GM12878 (cell line): ENCODE measurements at regions not wholly inside any gene's neighbourhood (a gene's known extent, or its start where the extent isn't known, plus 50 kb on each side); places are given as distances from the start of the nearest gene placed in this dataset.

Source experiments
- ATAC-seq: fragments of 200-7000 bp; cut with Tn5 transposase; 3 replicates; pipeline ENCODE4 v1.9.1; 2020; ENCODE audit warnings: mild to moderate bottlenecking, moderate library complexity
- BruUV-seq: library from RNA; stranded (reverse); fragments of 400-500 nt; replicated peaks from 2 replicates; lab custom pipeline; 2021; lab: Mats Ljungman, UMichigan
- CTCF ChIA-PET: fragments of 300-600 bp; sonication (Branson Sonifier 250); formaldehyde crosslinking; extraction: SDS; loops from one replicate; lab custom pipeline; 2021; ENCODE audit warnings: inconsistent platforms; lab: Yijun Ruan, JAX
- POLR2A ChIA-PET: fragments of 350-600 bp; formaldehyde crosslinking; extraction: SDS; loops from one replicate; lab custom pipeline; 2021; ENCODE audit warnings: inconsistent platforms; lab: Charles Lee
- RAD21 ChIA-PET: fragments of 300-600 bp; sonication (Branson Sonifier 250); formaldehyde crosslinking; loops from one replicate; lab custom pipeline; 2023; ENCODE audit warnings: antibody characterized with exemption; ENCODE audit not compliant: unreplicated experiment; lab: Charles Lee
- SMC1A ChIA-PET: fragments of 300-600 bp; sonication (Branson Sonifier 250); formaldehyde crosslinking; loops from one replicate; lab custom pipeline; 2023; ENCODE audit not compliant: unreplicated experiment, uncharacterized antibody; lab: Charles Lee
- DNase-seq: peaks from one replicate; pipeline ENCODE4 v3.0.0-alpha.2; 2011; ENCODE audit warnings: low read depth, low spot score
- FAIRE-seq: peaks from 3 replicates; lab custom pipeline; 2011; peaks lifted over from hg19 to GRCh38; lab: Jason Lieb, UNC
- H2AFZ ChIP-seq: 2 replicates; pipeline ENCODE4 v1.6.0; 2011; ENCODE audit warnings: low read depth, low read length, control low read depth; ENCODE audit not compliant: control insufficient read depth
- H3K27ac ChIP-seq: 2 replicates; pipeline ENCODE4 v1.5.1; 2011; ENCODE audit warnings: control low read depth; ENCODE audit not compliant: control insufficient read depth, insufficient read depth
- H3K27me3 ChIP-seq, 2 experiments: replicated peaks in 1 of 2; 2 replicates each; pipeline versions ENCODE4 v1.6.0 to v1.6.1; 2011; ENCODE audit warnings: low read length in 1 of 2; ENCODE audit not compliant: control insufficient read depth in 2 of 2, insufficient read depth in 2 of 2
- H3K36me3 ChIP-seq, 2 experiments: 2 replicates each; pipeline ENCODE4 v1.5.1; 2011; ENCODE audit warnings: low read length in 1 of 2; ENCODE audit not compliant: control insufficient read depth in 2 of 2, insufficient read depth in 2 of 2
- H3K4me1 ChIP-seq: 2 replicates; pipeline ENCODE4 v1.6.1; 2011; ENCODE audit warnings: mild to moderate bottlenecking, low read length, moderate library complexity, mixed read lengths; ENCODE audit not compliant: control insufficient read depth, insufficient read depth
- H3K4me2 ChIP-seq: 2 replicates; pipeline ENCODE4 v1.6.0; 2011; ENCODE audit warnings: control low read depth; ENCODE audit not compliant: control insufficient read depth, insufficient read depth
- H3K4me3 ChIP-seq: fragments of 200-600 bp; sonication (generic); 2 replicates; pipeline ENCODE4 v1.5.1; 2016
- H3K79me2 ChIP-seq: 2 replicates; pipeline ENCODE4 v1.6.0; 2011; ENCODE audit warnings: low read length; ENCODE audit not compliant: control insufficient read depth, insufficient read depth
- H3K9ac ChIP-seq: 2 replicates; pipeline ENCODE4 v1.8.0; 2011; ENCODE audit warnings: low read length, control low read depth, mixed read lengths; ENCODE audit not compliant: control insufficient read depth, insufficient read depth
- H3K9me3 ChIP-seq: replicated peaks from 3 replicates; pipeline ENCODE4 v1.5.1; 2011; ENCODE audit warnings: mild to moderate bottlenecking, low read length; ENCODE audit not compliant: control insufficient read depth, insufficient read depth
- H4K20me1 ChIP-seq: 2 replicates; pipeline ENCODE4 v1.6.0; 2011; ENCODE audit not compliant: control insufficient read depth, insufficient read depth
- CBFB ChIP-seq: IDR thresholded peaks from 2 replicates; pipeline ENCODE4 v1.6.1; 2016; ENCODE audit warnings: antibody characterized with exemption, low read depth
- CEBPZ ChIP-seq: fragments of 150-350 bp; IDR thresholded peaks from 2 replicates; pipeline ENCODE4 v1.6.1; 2016; ENCODE audit warnings: low read depth, low read length
- CREB1 ChIP-seq: IDR thresholded peaks from 2 replicates; pipeline ENCODE4 v1.6.1; 2012; ENCODE audit warnings: low read depth, mild to moderate bottlenecking, inconsistent platforms
- MTA2 ChIP-seq: fragments of 450-650 bp; IDR thresholded peaks from 2 replicates; pipeline ENCODE4 v1.6.1; 2016; ENCODE audit warnings: low read depth, mild to moderate bottlenecking, moderate library complexity
- MXI1 ChIP-seq: fragments of 150-350 bp; IDR thresholded peaks from 2 replicates; pipeline ENCODE4 v1.6.1; 2011; ENCODE audit warnings: low read depth, mild to moderate bottlenecking, inconsistent platforms, low read length, improper control_type of control experiment
- NRF1 ChIP-seq: conservative IDR thresholded peaks from 2 replicates; pipeline ENCODE4 v1.6.1; 2011; ENCODE audit warnings: mild to moderate bottlenecking, low read depth, low read length, improper control_type of control experiment
- POLR2AphosphoS2 ChIP-seq: IDR thresholded peaks from 2 replicates; pipeline ENCODE4 v1.6.1; 2011; ENCODE audit warnings: low read depth, mild to moderate bottlenecking, low read length, improper control_type of control experiment, moderate library complexity
- RCOR1 ChIP-seq: conservative IDR thresholded peaks from 2 replicates; pipeline ENCODE4 v1.6.1; 2012; ENCODE audit warnings: low read depth, low read length, improper control_type of control experiment
- SIX5 ChIP-seq: IDR thresholded peaks from 2 replicates; pipeline ENCODE4 v1.6.1; 2011; ENCODE audit warnings: mild to moderate bottlenecking, low read depth, low read length, moderate library complexity; ENCODE audit not compliant: severe bottlenecking
- SP1 ChIP-seq: IDR thresholded peaks from one replicate; pipeline ENCODE4 v1.6.1; 2011; ENCODE audit warnings: low read depth, low read length
- SREBF1 ChIP-seq: IDR thresholded peaks from 2 replicates; pipeline ENCODE4 v1.6.1; 2012; ENCODE audit warnings: mild to moderate bottlenecking, low read length
- STAT3 ChIP-seq: IDR thresholded peaks from 2 replicates; pipeline ENCODE4 v1.6.1; 2011; ENCODE audit warnings: low read depth, low read length, improper control_type of control experiment
- USF1 ChIP-seq: IDR thresholded peaks from 2 replicates; pipeline ENCODE4 v1.6.1; 2011; ENCODE audit warnings: borderline replicate concordance, low read depth, mild to moderate bottlenecking, moderate library complexity, mixed read lengths, low read length; ENCODE audit not compliant: insufficient read depth; ENCODE audit errors: extremely low read length
- WGBS: methylation state at CpG from one replicate; pipeline ENCODE4 v1.1.6; 2016; ENCODE audit warnings: low lambda C conversion rate; ENCODE audit not compliant: insufficient replicate concordance, insufficient coverage; ENCODE audit errors: missing lambda C conversion rate; 5-methylcytosine and 5-hydroxymethylcytosine counted together
- in situ Hi-C: fragments of 300-500 bp; cut with MboI; formaldehyde crosslinking; loops from 9 replicates; pipeline ENCODE4 v1.14.3; 2018; ENCODE audit warnings: mixed read lengths
- intact Hi-C: fragments of 100-400 bp; cut with micrococcal nuclease; formaldehyde crosslinking; loops from one replicate; pipeline ENCODE4 v1.14.2; 2022; ENCODE audit not compliant: unreplicated experiment

- ChIA-PET POLR2A (no interaction called here), CTCF (interaction anchor here (0.9 kb wide), 1 partner anchor 23 kb away, joined by 3 read pairs; no protein-coding TSS in a partner anchor), SMC1A (interaction anchor here (1.6 kb wide), 1 partner anchor 67 kb away, joined by 8 read pairs; no protein-coding TSS in a partner anchor), RAD21 (no interaction called here)
- no peak for TF ChIP-seq MXI1
- DNase-seq (no peak), FAIRE-seq (no peak), ATAC-seq (no peak)
- H3K4me2 ChIP-seq, result no peak overlapping the region
- H3K27ac ChIP-seq, result no peak overlapping the region
- BruUV-seq, result no TSS peak
- WGBS, result 79% methylated on average over 24 of the region's 28 CpGs
- no peaks in the 10 kb centered on the region for H3K4me1 ChIP-seq
- peaks cover 1% of the 10 kb centered on the region; the same call in 2 of the 3 replicates for H3K9me3 ChIP-seq
- H2AFZ ChIP-seq, result no peak overlapping the region
- intact Hi-C loops (no loop called here), in situ Hi-C loops (no loop called here)
- no peak overlapping the region for H3K9ac ChIP-seq
- H3K79me2 ChIP-seq, result no peaks in the 10 kb centered on the region
- no peak overlapping the region for H3K4me3 ChIP-seq
- H3K27me3 ChIP-seq, result no peaks in the 10 kb centered on the region; a peak in 1 of 4 replicates
- no peaks in the 10 kb centered on the region for H3K36me3 ChIP-seq
- no peaks in the 10 kb centered on the region for H4K20me1 ChIP-seq
These were observed 62.8 kb upstream of the SUB1 start for GRCh38 chr5:32522429-32523143.

- H3K4me2 ChIP-seq, result no peak overlapping the region
- no peaks in the 10 kb centered on the region for H3K4me1 ChIP-seq
- in situ Hi-C loops, result no loop called here
- peaks cover 1% of the 10 kb centered on the region; the same call in 2 of the 3 replicates for H3K9me3 ChIP-seq
- RAD21 ChIA-PET, result no interaction called here
- ATAC-seq, result no peak
- intact Hi-C loops, result no loop called here
- DNase-seq, result no peak
- no peaks in the 10 kb centered on the region for H4K20me1 ChIP-seq
- POLR2A ChIA-PET, result no interaction called here
- no peak for FAIRE-seq
- no peaks in the 10 kb centered on the region for H3K79me2 ChIP-seq
- WGBS, result 89% methylated on average over 5 of the region's 5 CpGs
- H2AFZ ChIP-seq, result no peak overlapping the region
- H3K4me3 ChIP-seq, result no peak overlapping the region
- no peak overlapping the region for H3K27ac ChIP-seq
- no peaks in the 10 kb centered on the region; a peak in 1 of 4 replicates for H3K27me3 ChIP-seq
- SMC1A ChIA-PET, result interaction anchor here (1.6 kb wide), 1 partner anchor 68 kb away, joined by 8 read pairs; no protein-coding TSS in a partner anchor
- CTCF ChIA-PET, result interaction anchor here (0.9 kb wide), 1 partner anchor 69 kb away, joined by 3 read pairs; no protein-coding TSS in a partner anchor
- H3K36me3 ChIP-seq, result no peaks in the 10 kb centered on the region
- BruUV-seq, result no TSS peak
- H3K9ac ChIP-seq, result no peak overlapping the region
- TF ChIP-seq SP1 (no peak), SREBF1 (no peak), NRF1 (no peak), STAT3 (no peak), POLR2AphosphoS2 (no peak), CREB1 (no peak), CEBPZ (no peak), MTA2 (no peak), MXI1 (no peak), SIX5 (no peak), CBFB (no peak), RCOR1 (no peak), USF1 (no peak)
These were observed 63.9 kb upstream of the SUB1 start for GRCh38 chr5:32521481-32521880.
